Activated CD4-positive, alpha-beta T cell treated with anti-CD3 and anti-CD28 coated beads, Interleukin-2, amount 10 ng/mL, durations not matched to agents 24 days and 14 days (primary cell): ENCODE measurements at regions not wholly inside any gene's neighbourhood (a gene's known extent, or its start where the extent isn't known, plus 50 kb on each side); places are given as distances from the start of the nearest gene placed in this dataset.

Experiments used
- DNase-seq: peaks from one replicate; pipeline ENCODE4 v3.0.0; 2022
- H3K27ac Mint-ChIP-seq: one replicate; pipeline ENCODE4 v1.8.0; 2022; ENCODE audit warnings: mild to moderate bottlenecking, mixed read lengths
- H3K27me3 Mint-ChIP-seq: one replicate; pipeline ENCODE4 v1.8.0; 2022; ENCODE audit warnings: mixed read lengths
- H3K36me3 Mint-ChIP-seq: one replicate; pipeline ENCODE4 v1.8.0; 2022; ENCODE audit warnings: low read depth, mild to moderate bottlenecking, mixed read lengths
- H3K4me1 Mint-ChIP-seq: one replicate; pipeline ENCODE4 v1.8.0; 2021; ENCODE audit warnings: mixed read lengths
- H3K4me3 Mint-ChIP-seq: one replicate; pipeline ENCODE4 v1.8.0; 2022; ENCODE audit warnings: mild to moderate bottlenecking, moderate library complexity, mixed read lengths
- H3K9me3 Mint-ChIP-seq: one replicate; pipeline ENCODE4 v1.8.0; 2021; ENCODE audit warnings: mixed read lengths
- intact Hi-C: fragments of 100-400 bp; cut with micrococcal nuclease; formaldehyde crosslinking; loops from one replicate; pipeline ENCODE4 v1.15.1; 2023

- Mint-ChIP-seq H3K4me1 (no peaks in the 10 kb centered on the region), H3K27me3 (no peaks in the 10 kb centered on the region), H3K9me3 (peaks cover 11% of the 10 kb centered on the region), H3K36me3 (no peaks in the 10 kb centered on the region), H3K4me3 (no peak overlapping the region), H3K27ac (no peak overlapping the region)
- intact Hi-C loops, result no loop called here
- no peak for DNase-seq
Measured at GRCh38 chr13:22644941-22645340, 535.8 kb upstream of the SGCG start.

GRCh38 chr13:22647156-22647850, 533.5 kb upstream of the SGCG start:
- Mint-ChIP-seq H3K36me3 (no peaks in the 10 kb centered on the region), H3K27ac (no peak overlapping the region), H3K4me1 (no peaks in the 10 kb centered on the region), H3K9me3 (peaks cover 11% of the 10 kb centered on the region), H3K4me3 (no peak overlapping the region), H3K27me3 (no peaks in the 10 kb centered on the region)
- DNase-seq, result no peak
- intact Hi-C loops, result no loop called here

- Mint-ChIP-seq H3K9me3 (peaks cover 5% of the 10 kb centered on the region), H3K36me3 (no peaks in the 10 kb centered on the region), H3K4me1 (no peaks in the 10 kb centered on the region), H3K27me3 (no peaks in the 10 kb centered on the region), H3K27ac (no peak overlapping the region), H3K4me3 (no peak overlapping the region)
- intact Hi-C loops, result no loop called here
- no peak for DNase-seq
Measured at GRCh38 chr13:22648320-22648801, 532.4 kb upstream of the SGCG start.

- intact Hi-C loops, result no loop called here
- Mint-ChIP-seq H3K4me3 (no peak overlapping the region), H3K9me3 (no peaks in the 10 kb centered on the region)
Measured at GRCh38 chr13:22652796-22653195, 528.0 kb upstream of the SGCG start.

DNA sequence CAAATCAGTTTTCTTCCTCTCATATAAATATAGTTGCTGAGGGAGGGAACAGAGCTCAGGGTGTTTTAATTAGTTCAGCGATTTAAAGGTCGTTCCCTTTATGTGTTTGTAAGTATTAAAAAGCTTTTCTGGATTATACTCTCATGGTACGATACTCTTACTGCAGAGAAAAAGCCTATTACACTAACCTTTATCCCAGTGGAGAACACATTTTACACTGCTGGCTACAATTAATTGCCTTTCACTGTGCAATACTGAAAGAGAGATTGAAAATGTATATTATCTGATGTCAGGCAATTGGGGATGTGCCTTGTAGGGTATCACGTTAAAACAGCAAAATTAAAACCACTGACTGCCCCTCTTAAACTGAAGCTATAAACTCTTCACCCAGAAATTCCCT, 526.9 kb upstream of the SGCG start:
- no peaks in the 10 kb centered on the region for H3K27me3 Mint-ChIP-seq
- H3K4me3 Mint-ChIP-seq, result no peak overlapping the region
- H3K9me3 Mint-ChIP-seq, result no peaks in the 10 kb centered on the region
- no peak for DNase-seq
- H3K36me3 Mint-ChIP-seq, result no peaks in the 10 kb centered on the region
- H3K4me1 Mint-ChIP-seq, result no peaks in the 10 kb centered on the region
- no peak overlapping the region for H3K27ac Mint-ChIP-seq
- intact Hi-C loops, result no loop called here

More at GRCh38 chr13:22652796-22653195, 528.0 kb upstream of the SGCG start:
- no peak overlapping the region for H3K27ac Mint-ChIP-seq
- no peaks in the 10 kb centered on the region for H3K27me3 Mint-ChIP-seq
- no peaks in the 10 kb centered on the region for H3K4me1 Mint-ChIP-seq
- no peaks in the 10 kb centered on the region for H3K36me3 Mint-ChIP-seq
- DNase-seq, result no peak

DNA sequence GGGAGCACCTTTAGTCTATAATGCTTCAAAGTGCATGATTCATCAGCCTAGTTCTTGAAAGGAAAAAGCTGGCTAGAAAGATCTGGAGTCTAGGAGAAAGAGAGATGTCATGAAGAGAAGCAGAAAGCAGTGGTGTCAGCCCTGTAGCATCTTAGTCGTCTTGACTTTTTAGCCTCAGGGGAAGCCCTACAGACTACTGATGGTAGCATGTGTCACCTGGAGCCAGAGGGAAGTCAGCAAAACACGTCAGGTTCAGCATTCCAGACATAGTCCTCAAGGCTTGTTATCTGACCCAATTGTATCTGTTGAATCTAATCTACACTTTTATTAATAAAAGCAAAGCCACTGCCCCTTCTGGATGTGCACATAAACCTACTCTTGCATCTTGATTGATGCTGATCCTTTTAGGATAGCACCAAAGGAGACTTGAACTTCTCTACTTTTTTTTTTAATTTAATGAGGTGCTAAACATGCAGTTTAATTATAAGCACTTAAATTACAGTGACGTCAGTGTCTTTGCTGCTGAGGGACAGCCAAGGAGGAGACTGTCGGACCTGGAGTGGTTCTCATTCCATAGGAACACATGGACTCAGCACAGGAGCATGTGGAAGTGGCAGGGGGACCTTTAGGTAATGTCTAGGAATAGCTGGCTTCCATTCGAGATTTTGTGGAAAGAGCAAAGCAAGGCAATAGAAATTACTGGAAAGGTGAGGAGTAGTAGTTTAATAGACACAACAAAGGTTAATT, 525.5 kb upstream of the SGCG start:
- H3K27me3 Mint-ChIP-seq, result no peaks in the 10 kb centered on the region
- no peak for DNase-seq
- no peaks in the 10 kb centered on the region for H3K4me1 Mint-ChIP-seq
- H3K36me3 Mint-ChIP-seq, result no peaks in the 10 kb centered on the region
- H3K27ac Mint-ChIP-seq, result no peak overlapping the region
- intact Hi-C loops, result no loop called here
- H3K4me3 Mint-ChIP-seq, result no peak overlapping the region
- no peaks in the 10 kb centered on the region for H3K9me3 Mint-ChIP-seq

DNA sequence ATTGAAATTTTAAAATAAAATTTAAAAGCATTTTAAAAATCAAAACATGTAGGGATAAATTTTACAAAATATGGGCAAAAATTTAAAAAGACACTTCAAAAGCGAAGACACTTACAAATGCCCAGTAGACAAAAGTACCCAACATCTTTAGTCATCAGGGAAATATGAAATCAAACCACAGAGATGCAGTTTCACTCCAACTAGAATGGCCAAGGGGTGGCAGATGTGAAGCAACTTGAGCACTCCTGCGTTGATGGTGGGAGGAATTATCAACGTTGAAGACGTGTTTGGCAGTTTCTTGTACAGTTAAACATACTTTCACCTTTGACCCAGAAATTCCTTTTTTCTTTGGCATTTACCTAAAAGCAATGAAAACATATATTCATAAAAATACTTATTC, 518.0 kb upstream of the SGCG start:
- no peaks in the 10 kb centered on the region for H3K36me3 Mint-ChIP-seq
- no peaks in the 10 kb centered on the region for H3K4me1 Mint-ChIP-seq
- intact Hi-C loops, result no loop called here
- H3K27ac Mint-ChIP-seq, result no peak overlapping the region
- H3K4me3 Mint-ChIP-seq, result no peak overlapping the region
- no peak for DNase-seq
- no peaks in the 10 kb centered on the region for H3K27me3 Mint-ChIP-seq
- no peaks in the 10 kb centered on the region for H3K9me3 Mint-ChIP-seq

- DNase-seq, result no peak
- no peak overlapping the region for H3K27ac Mint-ChIP-seq
- H3K27me3 Mint-ChIP-seq, result no peaks in the 10 kb centered on the region
- H3K36me3 Mint-ChIP-seq, result no peaks in the 10 kb centered on the region
- H3K4me3 Mint-ChIP-seq, result no peak overlapping the region
- intact Hi-C loops, result no loop called here
- no peaks in the 10 kb centered on the region for H3K9me3 Mint-ChIP-seq
- H3K4me1 Mint-ChIP-seq, result no peaks in the 10 kb centered on the region
Measured at GRCh38 chr13:22665506-22665905, 515.3 kb upstream of the SGCG start.

- H3K4me1 Mint-ChIP-seq, result no peaks in the 10 kb centered on the region
- no peak overlapping the region for H3K4me3 Mint-ChIP-seq
- no peak overlapping the region for H3K27ac Mint-ChIP-seq
- DNase-seq, result no peak
- H3K27me3 Mint-ChIP-seq, result no peaks in the 10 kb centered on the region
- peaks cover 12% of the 10 kb centered on the region for H3K9me3 Mint-ChIP-seq
- intact Hi-C loops, result no loop called here
- H3K36me3 Mint-ChIP-seq, result no peaks in the 10 kb centered on the region
Measured at GRCh38 chr13:22690756-22691155, 490.0 kb upstream of the SGCG start.

- no peak for DNase-seq
- no peaks in the 10 kb centered on the region for H3K4me1 Mint-ChIP-seq
- intact Hi-C loops, result no loop called here
- no peak overlapping the region for H3K4me3 Mint-ChIP-seq
- H3K27me3 Mint-ChIP-seq, result no peaks in the 10 kb centered on the region
- peaks cover 6% of the 10 kb centered on the region for H3K9me3 Mint-ChIP-seq
- no peak overlapping the region for H3K27ac Mint-ChIP-seq
- H3K36me3 Mint-ChIP-seq, result no peaks in the 10 kb centered on the region
Measured at GRCh38 chr13:22693691-22694090, 487.1 kb upstream of the SGCG start.

GRCh38 chr13:22696433-22696832, 484.3 kb upstream of the SGCG start:
- Mint-ChIP-seq H3K4me1 (no peaks in the 10 kb centered on the region), H3K27me3 (no peaks in the 10 kb centered on the region), H3K27ac (no peak overlapping the region), H3K4me3 (no peak overlapping the region), H3K36me3 (no peaks in the 10 kb centered on the region), H3K9me3 (peaks cover 8% of the 10 kb centered on the region)
- intact Hi-C loops, result no loop called here
- DNase-seq, result no peak

DNA sequence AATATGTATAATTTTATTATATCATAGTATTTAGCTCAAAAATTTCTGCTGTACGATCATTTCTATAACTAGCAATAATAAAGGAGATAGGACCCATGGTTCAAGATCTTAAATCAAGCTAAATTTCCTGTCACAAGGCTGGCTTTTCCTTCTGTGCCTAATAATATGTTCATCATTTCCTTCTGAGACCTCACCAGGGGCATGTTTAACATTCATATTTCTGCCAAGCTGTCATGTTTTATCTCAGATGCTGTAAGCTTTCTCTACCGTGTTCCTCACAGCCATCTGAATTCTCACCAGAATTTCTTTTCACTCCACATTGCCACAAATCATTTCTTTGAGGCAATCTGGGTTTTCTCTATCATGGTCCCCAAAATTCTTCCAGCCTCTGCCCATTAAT, 482.3 kb upstream of the SGCG start:
- Mint-ChIP-seq H3K4me3 (no peak overlapping the region), H3K9me3 (peaks cover 8% of the 10 kb centered on the region), H3K4me1 (no peaks in the 10 kb centered on the region), H3K36me3 (no peaks in the 10 kb centered on the region), H3K27me3 (no peaks in the 10 kb centered on the region), H3K27ac (no peak overlapping the region)
- intact Hi-C loops, result no loop called here
- no peak for DNase-seq

DNA sequence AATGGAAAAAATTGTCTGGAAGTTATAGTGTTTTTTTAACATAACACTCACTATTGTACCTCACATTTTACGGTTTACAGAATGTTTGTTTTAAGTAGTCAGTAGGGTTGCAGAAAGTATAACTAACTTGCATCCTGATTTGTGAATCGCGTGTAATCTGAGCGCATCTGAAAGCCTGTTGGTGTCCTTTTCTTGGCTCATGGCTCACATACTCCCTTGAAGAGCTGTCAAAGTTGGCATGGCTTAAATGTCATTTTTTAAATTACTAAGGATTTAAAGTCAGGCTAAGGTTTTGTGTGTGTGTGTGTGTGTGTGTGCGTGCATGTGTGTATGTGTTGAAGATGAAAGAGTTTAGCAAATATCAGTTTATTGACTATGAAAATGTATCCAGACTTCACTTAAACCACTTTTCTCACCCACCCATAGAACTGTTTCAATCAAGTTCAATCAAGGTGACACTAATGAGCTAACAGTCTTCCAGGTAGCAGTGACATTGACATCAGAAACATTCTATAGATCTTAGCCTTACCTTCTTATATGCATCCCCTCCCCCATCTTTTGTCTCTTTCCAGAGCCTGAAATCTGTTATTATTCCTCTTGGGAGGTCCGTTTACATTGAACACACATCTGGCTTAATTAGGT, 480.4 kb upstream of the SGCG start:
- Mint-ChIP-seq H3K4me1 (no peaks in the 10 kb centered on the region), H3K4me3 (no peak overlapping the region), H3K36me3 (no peaks in the 10 kb centered on the region), H3K9me3 (peaks cover 4% of the 10 kb centered on the region), H3K27ac (no peak overlapping the region), H3K27me3 (no peaks in the 10 kb centered on the region)
- DNase-seq, result no peak
- intact Hi-C loops, result no loop called here

- no peaks in the 10 kb centered on the region for H3K4me1 Mint-ChIP-seq
- H3K9me3 Mint-ChIP-seq, result peaks cover 8% of the 10 kb centered on the region
- H3K27me3 Mint-ChIP-seq, result no peaks in the 10 kb centered on the region
- DNase-seq, result no peak
- H3K4me3 Mint-ChIP-seq, result no peak overlapping the region
- intact Hi-C loops, result no loop called here
- H3K36me3 Mint-ChIP-seq, result no peaks in the 10 kb centered on the region
- H3K27ac Mint-ChIP-seq, result no peak overlapping the region
Measured at GRCh38 chr13:22703601-22704209, 477.1 kb upstream of the SGCG start.
